COLO668 (cell line): ENCODE measurements at regions not wholly inside any gene's neighbourhood (a gene's known extent, or its start where the extent isn't known, plus 50 kb on each side); places are given as distances from the start of the nearest gene placed in this dataset.

Experiments used
- DNase-seq: peaks from one replicate; lab custom pipeline; 2025; ENCODE audit not compliant: unreplicated experiment; lab: John Stamatoyannopoulos, UW

DNA sequence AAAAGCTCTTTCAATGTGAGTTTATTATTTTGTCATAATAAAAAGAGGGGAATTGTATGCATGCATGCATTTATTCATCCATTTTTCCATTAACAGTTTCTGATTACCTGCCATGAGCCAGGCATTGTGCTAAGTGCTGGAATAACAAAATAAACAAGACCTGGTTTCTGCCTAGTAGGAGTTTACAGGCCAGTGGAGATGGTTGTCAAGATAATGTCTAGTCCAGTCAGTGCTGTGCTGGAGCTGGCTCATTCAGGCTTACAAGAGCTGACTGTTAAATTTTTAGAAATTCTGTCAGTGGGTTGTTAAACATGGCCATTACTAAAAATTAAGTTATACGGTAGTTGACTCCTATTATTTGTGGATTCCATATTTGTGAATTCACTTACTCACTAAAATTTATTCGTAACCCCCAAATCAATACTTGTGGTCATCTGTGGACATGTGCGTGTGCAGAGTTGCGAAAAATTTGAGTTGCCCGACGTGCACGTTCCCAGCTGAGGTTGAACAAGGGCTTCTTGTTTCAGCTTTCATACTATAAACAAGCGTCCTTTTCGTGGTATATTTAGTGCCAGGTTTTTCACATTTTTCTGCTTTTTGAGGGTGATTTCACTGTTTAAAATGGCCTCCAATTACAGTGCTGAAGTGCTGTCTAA, 172.3 kb upstream of the RPS6KA3 start:
- no peak for DNase-seq

GRCh38 chrX:20437683-20438082, 171.0 kb upstream of the RPS6KA3 start:
- DNase-seq: no peak

GRCh38 chrX:20435913-20436312, 169.2 kb upstream of the RPS6KA3 start:
- DNase-seq: no peak

- no peak for DNase-seq
Measured at GRCh38 chrX:20434986-20435385, 168.3 kb upstream of the RPS6KA3 start.

DNA sequence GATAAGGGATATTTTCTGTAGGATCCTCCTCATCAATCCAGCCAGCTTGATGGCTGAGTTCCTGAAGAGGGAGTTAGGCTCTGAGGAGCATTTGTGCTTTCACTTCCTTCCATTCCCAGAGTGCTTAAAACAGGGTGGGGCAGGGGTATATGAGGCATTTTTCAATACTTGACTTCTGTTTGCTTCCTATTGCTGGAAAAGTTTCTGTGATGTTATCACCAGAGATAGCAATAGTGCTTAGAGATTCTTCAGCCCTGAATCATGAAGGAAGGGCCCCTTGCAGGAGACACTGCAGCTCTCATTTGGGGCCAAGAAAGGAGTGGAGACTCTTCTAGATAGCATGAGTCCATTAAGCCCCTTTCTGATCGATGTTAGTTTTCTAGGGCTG, 166.7 kb upstream of the RPS6KA3 start:
- DNase-seq: no peak

GRCh38 chrX:20432746-20433387, 166.2 kb upstream of the RPS6KA3 start:
- no peak for DNase-seq

DNA sequence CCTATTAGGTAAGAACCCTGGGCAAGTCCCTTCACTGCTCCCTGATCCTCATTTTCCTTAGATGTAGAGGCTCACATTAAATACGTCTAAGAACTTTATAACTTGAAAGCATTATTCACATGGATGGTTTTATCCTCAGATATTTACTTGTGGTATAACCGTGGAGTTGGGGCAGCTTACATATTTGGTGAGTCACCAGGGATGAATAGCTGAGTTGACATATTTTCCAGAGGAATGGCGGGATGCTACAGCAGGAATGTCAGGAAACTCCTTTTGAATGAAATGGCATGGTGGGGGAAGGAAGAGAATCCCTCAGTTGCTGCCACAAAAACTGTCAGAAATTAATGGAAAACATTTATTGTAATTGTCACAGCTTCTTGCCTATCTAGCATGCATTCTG, 165.3 kb upstream of the RPS6KA3 start:
- DNase-seq: no peak

GRCh38 chrX:20431486-20431885, 164.8 kb upstream of the RPS6KA3 start:
- no peak for DNase-seq

DNA sequence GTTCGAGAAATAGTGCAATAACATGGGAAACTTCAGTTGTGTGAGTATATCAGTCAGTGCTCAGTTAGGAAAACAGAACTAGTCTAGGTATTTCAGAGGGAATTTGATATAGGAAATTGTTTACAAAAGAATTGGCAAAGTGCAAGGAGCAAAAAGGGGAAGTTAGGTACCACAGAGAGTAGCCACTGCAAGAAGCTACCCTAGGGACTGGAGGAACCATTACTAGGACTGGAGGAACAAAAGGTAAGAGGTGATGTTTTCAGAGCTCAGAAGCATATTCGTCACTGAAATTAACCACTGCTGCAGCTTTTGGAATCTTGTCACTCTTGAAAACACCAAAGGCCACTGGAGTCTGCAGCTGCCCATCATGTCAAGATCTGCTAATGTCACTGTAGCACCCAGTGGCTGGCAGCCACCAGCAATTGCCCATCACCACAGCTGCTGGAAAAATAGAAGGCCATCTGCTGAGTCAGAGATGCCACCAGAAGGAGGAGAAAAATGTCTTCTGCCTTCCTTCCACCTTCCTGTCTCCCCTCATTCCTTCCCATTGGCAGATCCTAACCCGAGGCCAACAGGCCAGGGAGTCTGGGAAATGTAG, 160.6 kb upstream of the RPS6KA3 start:
- DNase-seq: no peak

GRCh38 chrX:20421697-20422096, 155.0 kb upstream of the RPS6KA3 start:
- no peak for DNase-seq

DNA sequence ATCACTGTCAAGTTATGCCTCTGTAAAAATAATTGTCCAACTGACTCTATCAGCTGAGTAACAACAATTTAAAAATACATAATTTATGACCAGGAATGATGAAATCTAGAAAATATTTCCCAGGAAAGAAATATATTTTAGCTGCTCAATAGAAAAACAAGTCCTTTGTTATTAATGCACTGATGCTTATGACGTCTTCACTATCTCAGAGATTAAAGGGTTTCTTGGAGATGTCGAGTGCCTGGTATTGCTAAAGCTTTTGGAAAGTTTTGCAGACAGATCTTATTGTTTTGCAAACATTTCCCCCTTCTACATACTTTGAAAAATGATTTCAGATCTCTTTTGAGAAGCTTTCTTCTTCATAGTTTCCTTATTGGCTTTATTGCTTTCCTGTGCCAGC, 154.6 kb upstream of the RPS6KA3 start:
- no peak for DNase-seq

GRCh38 chrX:20420058-20420457, 153.3 kb upstream of the RPS6KA3 start:
- DNase-seq: no peak

DNA sequence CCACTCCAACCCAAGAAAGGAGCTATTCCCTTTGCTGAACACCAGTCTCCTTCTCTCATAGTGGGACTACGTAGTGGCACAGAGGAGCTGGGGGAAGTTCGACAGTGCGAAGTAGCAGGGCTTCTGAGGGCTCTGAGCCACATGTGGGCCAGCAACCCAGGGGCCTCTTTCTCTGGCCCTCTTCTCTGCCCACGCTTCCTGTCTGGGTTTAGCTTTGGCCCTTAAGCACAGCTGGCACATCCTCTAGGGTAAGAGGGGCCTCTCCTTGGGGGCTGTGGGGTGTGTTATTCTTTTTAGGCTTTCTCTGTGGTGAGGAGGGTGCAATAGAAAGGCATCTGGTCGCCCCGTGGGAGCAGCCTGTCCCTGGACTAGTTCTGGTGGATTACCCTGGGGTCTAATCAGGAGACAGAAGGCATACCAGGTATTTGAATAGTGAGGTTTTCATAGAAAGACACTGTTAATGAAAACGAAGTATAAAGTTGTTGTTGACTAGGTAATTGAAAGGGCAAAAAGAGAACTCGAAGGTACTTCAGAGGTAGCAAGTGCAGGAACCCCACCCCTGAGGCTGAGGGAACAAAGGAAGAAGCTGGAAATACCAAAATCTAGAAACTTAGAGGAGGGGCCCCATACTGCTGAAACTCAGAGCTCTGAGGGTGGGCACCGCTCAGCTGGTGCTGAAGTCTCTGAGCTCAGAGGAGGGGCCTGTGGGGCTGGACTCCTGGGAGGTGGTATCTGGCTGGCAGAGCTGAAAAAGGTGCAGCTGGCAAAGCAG, 151.9 kb upstream of the RPS6KA3 start:
- DNase-seq: no peak

GRCh38 chrX:20414762-20415445, 148.2 kb upstream of the RPS6KA3 start:
- DNase-seq: no peak

DNA sequence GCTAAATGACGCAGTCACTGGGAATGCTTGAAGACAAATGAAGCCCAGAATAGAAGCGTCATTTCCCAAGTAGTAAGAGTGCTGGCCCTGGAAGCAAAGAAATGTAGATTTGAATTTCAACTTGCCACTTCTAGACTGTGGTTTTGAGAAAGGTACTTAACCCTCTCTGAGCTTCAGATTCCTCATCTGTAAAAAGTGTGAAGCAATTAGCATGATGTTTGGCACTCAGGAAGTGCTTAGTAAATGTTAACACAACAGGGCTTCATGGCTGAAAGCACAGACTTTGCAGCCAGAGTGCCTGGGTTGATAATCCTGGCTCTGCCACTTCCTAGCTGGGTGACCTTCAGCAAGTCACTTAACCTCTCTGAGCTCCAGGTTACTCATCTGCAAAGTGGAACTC, 147.4 kb upstream of the RPS6KA3 start:
- no peak for DNase-seq

DNA sequence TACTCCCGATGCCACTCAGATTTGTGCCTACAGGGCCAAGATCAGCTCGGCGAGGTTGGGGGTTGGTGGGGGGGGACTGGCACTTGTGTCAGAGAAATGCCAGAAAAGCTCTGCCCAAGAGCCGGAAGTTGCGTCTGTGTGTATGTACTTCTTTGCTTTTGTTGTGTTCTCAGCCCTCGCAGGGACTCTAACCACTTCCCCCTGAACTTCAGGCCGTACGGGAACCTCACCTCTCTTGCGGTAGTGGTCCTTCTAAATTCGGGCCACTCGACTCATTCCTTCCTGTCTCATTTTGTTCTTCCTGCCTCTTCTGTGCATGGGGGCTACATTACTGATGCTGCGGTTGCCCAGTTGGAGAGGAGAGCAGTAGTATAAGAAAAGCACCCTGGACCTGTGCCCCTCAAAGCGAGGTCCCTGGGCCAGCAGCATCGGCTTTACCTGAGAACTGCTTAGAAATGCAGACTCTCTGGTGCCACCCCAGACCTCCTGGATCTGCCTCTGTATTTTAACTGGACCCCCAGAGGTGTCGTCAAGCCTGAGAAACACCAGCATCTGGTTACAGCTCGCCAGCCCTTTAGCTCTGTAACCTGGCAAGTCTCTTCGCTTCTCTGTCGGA, 146.3 kb upstream of the RPS6KA3 start:
- DNase-seq: no peak

- no peak for DNase-seq
Measured at GRCh38 chrX:20410540-20410939, 143.8 kb upstream of the RPS6KA3 start.

GRCh38 chrX:20409991-20410390, 143.3 kb upstream of the RPS6KA3 start:
- peak; percentile 3 for DNase-seq

DNA sequence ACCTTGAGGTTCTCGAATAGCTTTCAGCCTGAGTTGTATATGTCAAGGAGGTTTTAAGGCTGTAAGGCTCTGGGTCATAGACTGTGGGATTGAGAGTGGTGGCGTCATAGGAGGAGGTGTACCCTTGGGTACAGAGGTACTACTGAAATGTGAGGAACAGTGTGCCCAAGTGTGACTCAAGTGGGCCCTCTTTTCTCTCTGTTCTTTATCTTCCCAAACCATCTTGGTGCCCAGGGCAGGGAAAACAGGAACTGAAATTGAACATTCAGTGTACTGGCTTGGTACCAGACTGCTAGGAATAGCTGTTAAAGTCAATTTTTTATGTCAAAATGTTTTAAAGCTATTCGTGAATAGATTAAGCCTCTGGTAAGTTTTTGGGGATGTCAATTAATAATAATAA, 136.2 kb upstream of the RPS6KA3 start:
- DNase-seq: no peak

- DNase-seq: no peak
Measured at GRCh38 chrX:20399728-20400414, 133.2 kb upstream of the RPS6KA3 start.
